ENCODE measurements at regions not wholly inside any gene's neighbourhood (a gene's known extent, or its start where the extent isn't known, plus 50 kb on each side); places are given as distances from the start of the nearest gene placed in this dataset.

DNA sequence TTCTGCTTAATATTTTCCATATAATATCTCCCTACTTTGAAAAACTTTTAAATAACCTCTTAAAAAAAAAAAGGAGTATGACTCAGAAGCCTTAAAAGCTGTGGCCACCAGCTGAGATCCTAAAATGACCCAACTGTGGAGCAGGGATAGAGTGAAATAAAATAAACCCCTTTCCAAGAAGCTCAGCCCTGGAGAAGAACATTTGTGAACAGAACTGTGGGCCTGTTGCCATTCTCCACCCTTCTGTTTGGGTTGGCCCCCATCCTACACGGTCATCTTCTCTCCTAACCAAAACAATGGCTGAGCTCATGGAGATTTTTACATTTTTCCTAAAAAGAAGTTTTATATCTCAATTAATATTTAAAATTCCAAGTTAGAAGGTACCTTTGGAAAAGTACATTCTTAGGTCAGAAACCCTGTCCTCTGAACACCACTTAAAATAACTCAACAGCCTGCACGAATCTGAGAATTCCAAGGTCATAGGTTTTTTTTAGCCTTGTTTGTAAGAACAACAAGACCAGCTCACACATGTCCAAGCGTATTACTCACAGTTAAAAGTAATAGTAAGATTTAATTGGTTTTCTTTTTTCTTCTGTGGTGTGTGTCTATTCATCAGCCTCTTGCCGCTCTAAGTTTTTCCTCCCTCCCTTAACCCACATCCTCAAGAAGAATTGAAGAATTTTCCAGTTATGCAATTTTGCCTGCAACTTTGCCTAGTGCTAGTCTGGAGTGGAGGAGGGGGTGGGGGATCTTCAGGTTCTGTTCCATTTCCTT lies 107.7 kb upstream of the ERRFI1 start:
- Histone ChIP-seq H3K4me3 (replicated peaks in 1 of 3; ENCODE audit: insufficient read depth in 1 of 3, low read depth in 2 of 3, low read length in 3 of 3) (no peak overlapping the region), H3K4me1 (ENCODE audit: insufficient read depth, low read length) (peaks cover 57% of the 10 kb centered on the region), H3K9ac (ENCODE audit: insufficient read depth, low read depth, low read length) (no peak overlapping the region), H4K20me1 (ENCODE audit: insufficient read depth, low read length) (no peaks in the 10 kb centered on the region), H3K9me3 (ENCODE audit: low read length) (no peaks in the 10 kb centered on the region), H3K27me3 (ENCODE audit: control insufficient read depth in 1 of 2, insufficient read depth in 2 of 2, low read length in 2 of 2) (no peaks in the 10 kb centered on the region), H2AFZ (ENCODE audit: low read length) (no peak overlapping the region), H3K27ac (ENCODE audit: extremely low read length, insufficient read depth, low read length) (peak overlapping the region; percentile 10), H3K4me2 (ENCODE audit: low read depth, low read length) (peak overlapping the region; percentile 39; the same call in 1 of the 2 replicates), H3K36me3 (replicated peaks in 1 of 2; ENCODE audit: control insufficient read depth in 1 of 2, insufficient read depth in 2 of 2, low read length in 2 of 2) (no peaks in the 10 kb centered on the region), H3K79me2 (ENCODE audit: insufficient read depth, low read length) (no peaks in the 10 kb centered on the region)
- peak; percentile 53 for DNase-seq (ENCODE audit: low spot score)
- ChIA-PET POLR2A (interaction anchor here (0.8 to 6.6 kb wide), 14 partner anchors 9 to 180 kb away, joined by 3 to 45 read pairs (median 4); partner anchors contain the start of gene ERRFI1), CTCF (ENCODE audit: low intra/inter-chr PET ratio, low total read pairs) (no interaction called here)
- ATAC-seq, result no peak
- in situ Hi-C loops (cut with HindIII; ENCODE audit: extremely low pct_ligation_motif_present, low pct_unique_long_range_greater_than_20kb), result loop anchor here (25.0 kb wide), 1 partner anchor 97 kb away; the partner anchor contains the start of gene ERRFI1
- no peak for FAIRE-seq
- intact Hi-C loops (cut with micrococcal nuclease; ENCODE audit: unreplicated experiment), result no loop called here
- no TSS peak for BruUV-seq (replicated peaks)
- 44% methylated on average over 4 of the region's 4 CpGs for WGBS (ENCODE audit: low lambda C conversion rate)
- TF ChIP-seq, protein P1, sequence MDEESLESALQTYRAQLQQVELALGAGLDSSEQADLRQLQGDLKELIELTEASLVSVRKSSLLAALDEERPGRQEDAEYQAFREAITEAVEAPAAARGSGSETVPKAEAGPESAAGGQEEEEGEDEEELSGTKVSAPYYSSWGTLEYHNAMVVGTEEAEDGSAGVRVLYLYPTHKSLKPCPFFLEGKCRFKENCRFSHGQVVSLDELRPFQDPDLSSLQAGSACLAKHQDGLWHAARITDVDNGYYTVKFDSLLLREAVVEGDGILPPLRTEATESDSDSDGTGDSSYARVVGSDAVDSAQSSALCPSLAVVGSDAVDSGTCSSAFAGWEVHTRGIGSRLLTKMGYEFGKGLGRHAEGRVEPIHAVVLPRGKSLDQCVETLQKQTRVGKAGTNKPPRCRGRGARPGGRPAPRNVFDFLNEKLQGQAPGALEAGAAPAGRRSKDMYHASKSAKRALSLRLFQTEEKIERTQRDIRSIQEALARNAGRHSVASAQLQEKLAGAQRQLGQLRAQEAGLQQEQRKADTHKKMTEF (CRISPR knock-in tag; IDR thresholded peaks at IDR 0.05), result 0 out of 2 replicates have a peak, but pooled peaks have one; percentile 29
- no peak for TF ChIP-seq PAF1 (CRISPR knock-in tag; IDR thresholded peaks at IDR 0.05)
- no peak for TF ChIP-seq ZSCAN20 (CRISPR knock-in tag; IDR thresholded peaks at IDR 0.05; ENCODE audit: borderline replicate concordance)
- TF ChIP-seq, protein P2, sequence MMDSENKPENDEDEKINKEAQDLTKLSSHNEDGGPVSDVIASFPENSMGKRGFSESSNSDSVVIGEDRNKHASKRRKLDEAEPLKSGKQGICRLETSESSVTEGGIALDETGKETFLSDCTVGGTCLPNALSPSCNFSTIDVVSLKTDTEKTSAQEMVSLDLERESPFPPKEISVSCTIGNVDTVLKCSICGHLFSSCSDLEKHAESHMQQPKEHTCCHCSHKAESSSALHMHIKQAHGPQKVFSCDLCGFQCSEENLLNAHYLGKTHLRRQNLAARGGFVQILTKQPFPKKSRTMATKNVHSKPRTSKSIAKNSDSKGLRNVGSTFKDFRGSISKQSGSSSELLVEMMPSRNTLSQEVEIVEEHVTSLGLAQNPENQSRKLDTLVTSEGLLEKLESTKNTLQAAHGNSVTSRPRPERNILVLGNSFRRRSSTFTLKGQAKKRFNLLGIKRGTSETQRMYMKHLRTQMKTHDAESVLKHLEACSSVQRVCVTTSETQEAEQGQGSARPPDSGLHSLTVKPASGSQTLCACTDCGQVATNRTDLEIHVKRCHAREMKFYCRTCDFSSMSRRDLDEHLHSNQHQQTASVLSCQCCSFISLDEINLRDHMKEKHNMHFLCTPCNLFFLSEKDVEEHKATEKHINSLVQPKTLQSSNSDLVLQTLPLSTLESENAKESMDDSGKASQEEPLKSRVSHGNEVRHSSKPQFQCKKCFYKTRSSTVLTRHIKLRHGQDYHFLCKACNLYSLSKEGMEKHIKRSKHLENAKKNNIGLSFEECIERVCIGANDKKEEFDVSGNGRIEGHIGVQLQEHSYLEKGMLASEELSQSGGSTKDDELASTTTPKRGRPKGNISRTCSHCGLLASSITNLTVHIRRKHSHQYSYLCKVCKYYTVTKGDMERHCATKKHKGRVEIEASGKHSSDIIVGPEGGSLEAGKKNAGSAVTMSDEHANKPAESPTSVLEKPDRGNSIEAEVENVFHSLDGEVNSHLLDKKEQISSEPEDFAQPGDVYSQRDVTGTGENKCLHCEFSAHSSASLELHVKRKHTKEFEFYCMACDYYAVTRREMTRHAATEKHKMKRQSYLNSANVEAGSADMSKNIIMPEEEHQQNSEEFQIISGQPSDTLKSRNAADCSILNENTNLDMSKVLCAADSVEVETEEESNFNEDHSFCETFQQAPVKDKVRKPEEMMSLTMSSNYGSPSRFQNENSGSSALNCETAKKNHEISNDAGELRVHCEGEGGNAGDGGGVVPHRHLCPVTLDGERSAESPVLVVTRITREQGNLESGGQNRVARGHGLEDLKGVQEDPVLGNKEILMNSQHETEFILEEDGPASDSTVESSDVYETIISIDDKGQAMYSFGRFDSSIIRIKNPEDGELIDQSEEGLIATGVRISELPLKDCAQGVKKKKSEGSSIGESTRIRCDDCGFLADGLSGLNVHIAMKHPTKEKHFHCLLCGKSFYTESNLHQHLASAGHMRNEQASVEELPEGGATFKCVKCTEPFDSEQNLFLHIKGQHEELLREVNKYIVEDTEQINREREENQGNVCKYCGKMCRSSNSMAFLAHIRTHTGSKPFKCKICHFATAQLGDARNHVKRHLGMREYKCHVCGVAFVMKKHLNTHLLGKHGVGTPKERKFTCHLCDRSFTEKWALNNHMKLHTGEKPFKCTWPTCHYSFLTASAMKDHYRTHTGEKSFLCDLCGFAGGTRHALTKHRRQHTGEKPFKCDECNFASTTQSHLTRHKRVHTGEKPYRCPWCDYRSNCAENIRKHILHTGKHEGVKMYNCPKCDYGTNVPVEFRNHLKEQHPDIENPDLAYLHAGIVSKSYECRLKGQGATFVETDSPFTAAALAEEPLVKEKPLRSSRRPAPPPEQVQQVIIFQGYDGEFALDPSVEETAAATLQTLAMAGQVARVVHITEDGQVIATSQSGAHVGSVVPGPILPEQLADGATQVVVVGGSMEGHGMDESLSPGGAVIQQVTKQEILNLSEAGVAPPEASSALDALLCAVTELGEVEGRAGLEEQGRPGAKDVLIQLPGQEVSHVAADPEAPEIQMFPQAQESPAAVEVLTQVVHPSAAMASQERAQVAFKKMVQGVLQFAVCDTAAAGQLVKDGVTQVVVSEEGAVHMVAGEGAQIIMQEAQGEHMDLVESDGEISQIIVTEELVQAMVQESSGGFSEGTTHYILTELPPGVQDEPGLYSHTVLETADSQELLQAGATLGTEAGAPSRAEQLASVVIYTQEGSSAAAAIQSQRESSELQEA (CRISPR knock-in tag; IDR thresholded peaks at IDR 0.05; ENCODE audit: not compliant biosample characterization), result no peak
- TF ChIP-seq ZNF331 (CRISPR knock-in tag; IDR thresholded peaks at IDR 0.05), result no peak
- no peak for TF ChIP-seq YEATS4 (CRISPR knock-in tag; IDR thresholded peaks at IDR 0.05; ENCODE audit: borderline replicate concordance)
- TF ChIP-seq GATAD2A (CRISPR knock-in tag; IDR thresholded peaks at IDR 0.05), result peak; percentile 52; the same call in 1 of the 2 replicates
- no peak for TF ChIP-seq FOXP1 (IDR thresholded peaks at IDR 0.05)
- TF ChIP-seq FOXP1 (CRISPR knock-in tag; IDR thresholded peaks at IDR 0.05), result no peak
- TF ChIP-seq, protein P3, sequence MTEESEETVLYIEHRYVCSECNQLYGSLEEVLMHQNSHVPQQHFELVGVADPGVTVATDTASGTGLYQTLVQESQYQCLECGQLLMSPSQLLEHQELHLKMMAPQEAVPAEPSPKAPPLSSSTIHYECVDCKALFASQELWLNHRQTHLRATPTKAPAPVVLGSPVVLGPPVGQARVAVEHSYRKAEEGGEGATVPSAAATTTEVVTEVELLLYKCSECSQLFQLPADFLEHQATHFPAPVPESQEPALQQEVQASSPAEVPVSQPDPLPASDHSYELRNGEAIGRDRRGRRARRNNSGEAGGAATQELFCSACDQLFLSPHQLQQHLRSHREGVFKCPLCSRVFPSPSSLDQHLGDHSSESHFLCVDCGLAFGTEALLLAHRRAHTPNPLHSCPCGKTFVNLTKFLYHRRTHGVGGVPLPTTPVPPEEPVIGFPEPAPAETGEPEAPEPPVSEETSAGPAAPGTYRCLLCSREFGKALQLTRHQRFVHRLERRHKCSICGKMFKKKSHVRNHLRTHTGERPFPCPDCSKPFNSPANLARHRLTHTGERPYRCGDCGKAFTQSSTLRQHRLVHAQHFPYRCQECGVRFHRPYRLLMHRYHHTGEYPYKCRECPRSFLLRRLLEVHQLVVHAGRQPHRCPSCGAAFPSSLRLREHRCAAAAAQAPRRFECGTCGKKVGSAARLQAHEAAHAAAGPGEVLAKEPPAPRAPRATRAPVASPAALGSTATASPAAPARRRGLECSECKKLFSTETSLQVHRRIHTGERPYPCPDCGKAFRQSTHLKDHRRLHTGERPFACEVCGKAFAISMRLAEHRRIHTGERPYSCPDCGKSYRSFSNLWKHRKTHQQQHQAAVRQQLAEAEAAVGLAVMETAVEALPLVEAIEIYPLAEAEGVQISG (CRISPR knock-in tag; IDR thresholded peaks at IDR 0.05), result no peak
- TF ChIP-seq CAMTA2 (CRISPR knock-in tag; IDR thresholded peaks at IDR 0.05; ENCODE audit: borderline replicate concordance), result no peak
- no peak for TF ChIP-seq ZBTB7B (CRISPR knock-in tag; IDR thresholded peaks at IDR 0.05)
